ENCODE measurements at regions not wholly inside any gene's neighbourhood (a gene's known extent, or its start where the extent isn't known, plus 50 kb on each side); places are given as distances from the start of the nearest gene placed in this dataset.

DNA sequence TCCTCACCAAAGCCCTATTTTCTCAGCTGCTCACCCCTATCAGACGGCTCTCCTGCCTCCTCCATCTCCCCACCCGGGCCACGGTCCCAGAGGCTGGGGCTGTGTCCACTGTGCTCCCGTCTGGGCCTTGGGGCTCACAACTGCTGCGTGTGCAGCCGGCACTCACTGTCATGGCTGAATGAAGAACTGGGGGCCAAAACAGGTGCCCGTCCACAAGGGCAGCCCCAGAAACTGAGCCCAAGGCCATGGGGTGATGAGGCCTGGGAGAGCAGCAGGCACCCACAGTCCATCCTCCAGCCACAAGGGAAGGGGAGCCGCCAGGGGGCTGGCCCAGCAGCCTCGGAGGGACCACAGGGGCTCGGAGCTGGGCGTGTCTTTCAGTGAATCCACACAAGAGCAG, 159.5 kb downstream of the DLL1 start:
- no peak for DNase-seq

GRCh38 chr6:170130771-170131241, 160.1 kb downstream of the DLL1 start:
- DNase-seq: no peak

DNA sequence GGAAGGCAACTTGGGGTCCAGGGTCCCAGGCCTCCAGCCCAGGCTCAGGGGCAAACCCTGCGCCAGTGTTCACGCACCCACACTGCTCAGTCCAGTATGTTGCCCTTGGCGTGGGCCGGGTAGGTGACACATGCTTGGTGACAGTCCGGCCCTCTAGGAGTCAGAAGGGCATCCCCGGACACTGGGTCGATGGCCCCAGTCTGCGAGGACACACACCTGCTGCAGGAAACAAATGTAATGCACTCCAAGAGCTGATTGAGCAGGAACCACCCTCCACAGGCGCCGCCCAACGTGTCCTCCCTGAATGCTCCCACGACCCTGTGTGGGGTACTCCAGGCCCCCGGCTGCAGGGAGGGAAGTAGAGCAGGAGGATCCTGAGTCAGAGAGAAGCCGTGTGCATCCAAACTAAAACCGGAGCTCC, 160.7 kb downstream of the DLL1 start:
- DNase-seq: no peak

DNA sequence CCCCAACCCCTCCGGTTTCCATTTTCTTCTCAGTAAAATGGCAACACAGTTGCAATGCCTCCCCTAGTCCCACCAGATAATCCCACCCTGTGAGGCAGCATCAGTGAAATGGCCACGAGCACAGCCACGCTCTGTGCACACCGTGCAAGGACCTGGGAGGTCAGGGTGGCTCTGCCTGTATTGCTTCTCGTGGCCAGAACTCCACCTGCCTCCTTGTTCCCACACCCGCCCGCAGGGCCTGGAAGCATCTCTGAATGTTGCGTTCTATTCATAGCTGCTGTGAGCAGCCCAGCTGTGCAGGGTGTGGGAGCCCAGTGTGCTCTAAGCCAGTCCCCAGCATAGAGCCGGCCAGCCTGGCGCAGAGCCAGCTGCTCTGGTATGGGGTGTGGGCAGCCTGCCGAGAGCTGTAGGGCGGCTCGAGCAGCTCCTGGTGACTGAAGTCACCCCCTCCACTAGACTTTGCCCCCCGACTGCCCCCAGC, 161.1 kb downstream of the DLL1 start:
- no peak for DNase-seq

GRCh38 chr6:170128811-170129681, 161.8 kb downstream of the DLL1 start:
- DNase-seq: no peak

DNA sequence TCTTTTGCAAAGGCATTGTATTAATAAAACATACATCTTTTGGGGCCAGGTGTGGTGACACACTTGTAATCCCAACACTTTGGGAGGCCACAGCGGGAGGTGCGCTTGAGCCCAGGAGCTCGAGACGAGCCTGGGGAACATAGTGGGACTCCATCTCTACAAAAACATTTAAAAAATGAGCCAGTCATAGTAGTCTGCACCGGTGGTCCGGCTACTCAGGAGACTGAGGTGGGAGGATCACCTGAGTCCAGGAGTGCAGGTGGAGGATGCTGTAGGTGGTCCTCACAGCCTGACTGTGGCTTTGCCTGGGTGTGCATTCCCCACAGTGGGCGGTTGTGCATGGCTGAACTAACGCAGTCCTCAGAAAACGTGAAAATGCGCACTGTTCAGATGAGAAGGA, 162.5 kb downstream of the DLL1 start:
- DNase-seq: no peak

DNA sequence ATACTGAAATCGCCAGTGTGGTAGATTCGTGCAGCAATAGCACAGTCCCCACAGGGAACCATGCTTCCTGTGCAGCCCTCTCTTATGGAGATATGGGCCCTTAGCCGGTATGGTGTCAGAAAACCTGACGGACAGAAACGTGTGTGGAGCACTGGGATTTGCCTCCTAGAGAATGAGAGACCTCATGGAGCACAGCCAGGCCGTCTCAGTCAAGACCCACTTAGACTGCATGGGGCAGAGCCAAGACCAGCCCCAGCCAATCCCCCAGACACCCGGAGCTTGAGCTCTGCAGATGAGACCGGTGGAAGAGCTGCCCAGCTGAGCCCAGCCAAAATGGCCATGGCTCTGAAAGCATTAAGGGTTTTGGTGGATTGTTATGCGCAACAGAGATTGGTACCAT, 163.7 kb downstream of the DLL1 start:
- no peak for DNase-seq

DNA sequence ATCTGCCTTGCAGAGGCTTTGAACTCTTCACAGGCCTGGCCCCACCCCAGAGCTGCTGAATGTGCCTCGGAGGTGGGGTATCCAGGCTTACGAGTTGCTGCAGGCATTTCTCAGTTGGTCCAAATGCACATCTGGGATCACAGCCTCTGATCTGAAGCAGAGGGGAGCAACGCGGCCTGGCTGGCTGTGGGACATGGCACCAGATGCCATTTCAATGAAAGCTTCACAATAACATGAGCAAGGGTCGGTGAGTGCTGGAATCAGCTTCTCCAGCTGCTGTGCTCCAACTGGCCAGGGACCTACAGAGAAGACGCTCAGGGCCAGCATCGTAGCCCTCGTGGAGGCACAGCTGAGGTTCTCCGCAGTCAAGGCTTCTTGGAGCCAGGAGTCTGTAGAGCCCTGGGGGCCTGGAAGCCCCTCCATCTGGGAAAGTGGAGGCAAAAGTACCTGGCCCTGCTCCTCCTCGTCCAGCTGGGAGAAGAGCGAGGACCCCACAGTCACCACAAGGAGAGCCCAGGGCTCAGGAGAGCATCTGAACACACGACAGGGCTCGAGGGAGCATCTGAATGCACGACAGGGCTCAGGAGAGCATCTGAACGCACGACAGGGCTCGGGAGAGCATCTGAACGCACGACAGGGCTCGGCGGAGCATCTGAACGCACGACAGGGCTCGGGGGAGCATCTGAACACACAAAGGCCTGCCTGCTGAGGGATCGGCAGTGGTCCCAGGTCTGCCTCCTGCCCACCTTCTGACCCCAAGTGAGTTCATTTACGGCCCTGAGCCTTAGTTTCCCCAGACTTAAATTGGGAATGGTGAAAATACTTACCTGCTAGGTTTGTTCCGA, 165.2 kb downstream of the DLL1 start:
- DNase-seq: no peak

- no peak for DNase-seq
These were observed 166.0 kb downstream of the DLL1 start for GRCh38 chr6:170124836-170125235.

DNA sequence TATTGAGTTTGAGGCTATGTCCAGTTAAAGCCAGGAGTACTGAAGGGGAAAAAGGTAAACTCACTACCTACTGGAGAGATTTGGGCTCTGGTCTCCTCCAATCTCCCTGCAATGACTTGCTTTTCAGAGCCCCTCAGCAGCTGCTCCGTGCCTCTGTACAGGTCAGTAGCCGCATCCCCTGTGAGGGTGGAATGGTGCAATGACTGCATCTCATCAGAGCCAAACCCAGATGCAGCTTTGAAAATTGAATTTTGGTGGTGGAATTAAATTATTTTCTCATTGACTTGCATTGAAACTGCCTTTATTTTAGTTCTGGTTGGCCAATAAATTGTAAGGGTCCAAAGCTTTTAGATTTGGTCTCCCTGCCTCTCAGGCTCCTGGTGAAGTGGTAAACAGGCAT, 166.7 kb downstream of the DLL1 start:
- no peak for DNase-seq

GRCh38 chr6:170122651-170123050, 168.2 kb downstream of the DLL1 start:
- DNase-seq: no peak

DNA sequence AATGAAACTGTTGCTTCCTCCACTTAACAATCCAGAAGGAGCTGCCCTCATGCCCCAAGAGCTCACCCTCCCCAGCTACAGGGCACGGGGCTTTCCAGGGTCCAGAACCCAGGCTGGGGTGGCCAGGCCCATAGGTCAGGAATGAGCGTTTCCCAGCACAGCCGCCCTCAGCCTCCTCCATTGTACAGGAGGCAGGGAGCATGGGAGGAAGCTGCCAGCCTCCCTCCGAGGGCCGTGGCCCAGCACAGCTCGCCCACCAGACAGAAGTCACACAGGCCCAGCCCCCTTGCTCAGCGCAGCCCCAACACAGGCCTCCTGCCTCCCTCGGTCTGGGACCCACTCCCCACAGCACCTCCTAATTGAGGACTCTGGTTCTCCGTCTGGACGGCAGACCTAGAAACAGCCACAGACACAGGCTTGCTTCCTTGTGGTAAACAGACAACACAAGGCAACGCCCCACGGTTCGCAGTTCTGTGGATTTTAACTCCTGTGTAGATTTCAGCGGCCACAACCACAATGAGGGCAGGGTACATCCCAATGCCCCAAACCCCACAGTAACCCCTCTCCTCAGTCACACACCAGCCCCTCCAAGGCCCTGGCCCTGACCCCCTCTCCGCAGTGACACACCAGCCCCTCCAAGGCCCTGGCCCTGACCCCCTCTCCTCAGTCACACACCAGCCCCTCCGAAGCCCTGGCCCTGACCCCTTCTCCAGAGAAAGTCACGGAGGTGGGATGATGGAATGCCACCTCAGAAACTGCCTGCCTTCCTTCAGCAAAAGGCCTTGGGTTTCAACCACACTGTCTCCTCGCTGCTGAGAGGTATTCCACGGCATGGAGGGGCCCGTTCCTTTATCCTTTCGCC, 173.5 kb downstream of the DLL1 start:
- no peak for DNase-seq

- no peak for DNase-seq
These were observed 174.2 kb downstream of the DLL1 start for GRCh38 chr6:170116636-170117035.

GRCh38 chr6:170114956-170115855, 175.7 kb downstream of the DLL1 start:
- DNase-seq: no peak

DNA sequence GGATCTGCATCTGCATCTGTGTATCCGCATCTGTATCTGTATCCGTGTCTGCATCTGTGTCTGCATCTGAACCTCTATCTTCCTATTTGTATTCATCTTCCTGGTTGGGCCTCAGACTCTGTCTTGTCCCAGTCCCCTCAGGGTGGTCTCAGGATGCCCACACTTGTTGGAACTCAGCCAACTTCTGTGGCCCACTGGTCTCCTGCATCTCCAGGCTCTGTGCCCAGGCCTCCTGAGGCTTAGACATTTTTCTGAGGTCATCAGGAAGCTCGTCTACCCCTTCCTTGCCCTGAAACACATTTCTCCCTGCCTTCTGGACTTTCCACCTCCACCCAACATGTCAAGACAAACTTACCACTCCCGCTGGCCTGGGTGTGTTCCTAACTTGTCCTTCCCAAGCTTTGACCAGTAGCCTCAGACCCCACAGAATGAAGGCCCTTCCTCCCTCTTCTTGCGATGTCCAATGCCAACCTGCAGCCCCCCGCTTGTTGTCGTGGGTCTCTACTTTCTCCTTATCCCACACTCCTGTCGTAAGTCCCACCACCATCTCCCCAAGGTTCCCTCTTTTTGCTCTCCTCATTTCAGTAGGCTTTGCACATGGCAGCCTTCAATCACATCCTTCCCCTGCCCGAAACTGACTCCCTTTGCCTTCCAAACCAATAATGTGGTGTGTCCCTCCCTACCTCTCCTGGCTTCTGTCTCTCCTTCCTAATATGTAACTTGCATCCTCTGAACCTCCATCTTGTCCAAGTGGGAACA, 176.5 kb downstream of the DLL1 start:
- no peak for DNase-seq

GRCh38 chr6:170113141-170113540, 177.7 kb downstream of the DLL1 start:
- DNase-seq: no peak

DNA sequence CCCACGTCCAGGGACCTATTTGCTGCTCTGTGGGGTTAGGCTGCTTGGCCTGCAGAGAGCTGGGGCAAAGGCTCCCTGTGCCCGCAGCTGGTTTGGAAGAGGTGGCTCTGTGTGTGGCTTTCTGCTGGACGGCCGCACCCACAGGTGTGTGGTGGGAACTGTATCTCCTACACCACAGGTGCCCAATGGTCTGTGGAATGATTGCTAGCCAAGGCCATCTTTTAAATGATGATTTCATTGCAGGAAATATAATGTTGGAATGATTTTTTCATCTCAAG, 178.4 kb downstream of the DLL1 start:
- no peak for DNase-seq

DNA sequence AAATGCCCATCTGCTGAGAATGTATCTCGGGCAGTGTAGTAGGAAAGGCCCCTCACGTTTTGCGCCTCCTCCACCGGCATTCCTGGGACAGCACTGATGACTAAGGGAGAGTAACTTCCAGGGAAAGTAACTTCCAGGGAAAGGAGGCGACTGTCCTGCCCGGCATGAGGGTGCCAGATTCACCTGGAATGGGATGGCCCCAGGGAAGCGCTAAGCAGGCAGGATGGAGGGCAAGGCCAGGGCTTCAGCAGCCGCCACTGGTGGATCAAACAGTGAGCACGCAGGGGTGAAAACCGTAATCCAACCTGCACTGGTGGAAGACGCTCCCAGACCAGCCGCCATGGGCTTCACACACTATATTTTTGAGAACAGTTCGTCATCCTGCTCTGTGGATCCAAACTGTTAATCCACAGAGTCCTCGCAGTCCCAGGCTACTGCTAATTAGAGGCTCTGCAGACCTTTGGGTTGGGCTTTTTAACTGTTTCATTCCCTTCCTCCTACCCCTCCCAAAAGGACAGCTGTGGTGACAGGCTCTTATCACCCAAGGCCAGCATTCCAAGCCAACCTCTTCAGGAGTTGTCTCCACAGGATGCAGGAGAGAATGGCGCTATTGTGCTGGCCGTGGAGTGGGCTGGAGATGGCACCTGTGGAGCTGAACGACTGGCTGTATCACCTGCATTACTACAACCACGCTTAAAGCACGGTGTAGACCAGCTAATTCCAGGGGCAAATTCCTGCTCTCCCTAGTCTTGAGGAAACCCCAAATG, 178.9 kb downstream of the DLL1 start:
- DNase-seq: no peak

DNA sequence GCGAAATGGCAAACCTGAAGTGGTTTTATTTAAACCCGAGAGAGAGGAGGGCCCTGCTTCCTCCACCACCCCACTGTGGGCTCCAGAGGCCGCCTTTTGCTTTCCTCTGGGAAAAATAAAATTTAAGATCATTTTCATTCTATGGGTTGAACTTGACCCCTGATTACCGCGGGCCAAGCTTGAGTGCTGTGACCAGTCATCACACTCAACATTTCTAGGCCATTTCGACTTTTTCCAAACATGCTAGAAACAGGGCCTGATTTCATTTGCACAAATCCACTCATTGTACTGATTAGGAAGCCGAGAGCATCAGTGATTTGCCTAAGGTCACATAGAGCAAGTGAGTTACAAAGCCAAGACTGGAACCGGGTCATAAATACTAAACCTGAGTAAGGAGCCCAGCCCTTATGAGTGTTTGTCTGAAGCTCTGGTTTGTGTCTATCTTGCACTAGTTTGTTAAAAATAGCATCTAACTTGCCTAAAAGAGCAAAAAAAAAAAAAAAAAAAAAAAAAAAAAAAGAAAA, 179.7 kb downstream of the DLL1 start:
- DNase-seq: no peak

All from T-helper 9 cell (primary cell).